ENCODE measurements at regions not wholly inside any gene's neighbourhood (a gene's known extent, or its start where the extent isn't known, plus 50 kb on each side); places are given as distances from the start of the nearest gene placed in this dataset.

DNA sequence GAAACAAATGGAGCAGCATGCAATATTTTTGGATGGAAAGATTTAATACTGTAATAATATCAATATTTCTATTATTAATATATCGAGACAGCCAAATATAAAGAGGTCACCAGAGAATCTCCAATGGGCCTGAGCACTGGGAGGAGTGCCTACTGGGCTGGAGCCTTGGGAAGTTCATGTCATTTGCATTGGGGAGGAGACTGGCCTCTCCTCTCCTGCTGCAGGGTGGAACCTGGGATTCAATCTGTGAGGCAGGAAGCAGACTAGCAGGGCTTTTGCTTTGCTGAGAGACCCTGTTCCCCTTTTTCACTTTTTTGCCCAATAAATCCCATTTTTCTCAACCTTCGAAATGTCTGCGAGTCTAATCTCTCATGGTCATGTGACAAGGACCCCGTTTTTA, 390.6 kb upstream of the CYRIA start:
- TF ChIP-seq POLR2A (IDR thresholded peaks at IDR 0.05) (no peak), EP300 (IDR thresholded peaks at IDR 0.05) (no peak), POLR2AphosphoS5 (IDR thresholded peaks at IDR 0.05) (no peak)
- TF ChIP-seq, protein P1, sequence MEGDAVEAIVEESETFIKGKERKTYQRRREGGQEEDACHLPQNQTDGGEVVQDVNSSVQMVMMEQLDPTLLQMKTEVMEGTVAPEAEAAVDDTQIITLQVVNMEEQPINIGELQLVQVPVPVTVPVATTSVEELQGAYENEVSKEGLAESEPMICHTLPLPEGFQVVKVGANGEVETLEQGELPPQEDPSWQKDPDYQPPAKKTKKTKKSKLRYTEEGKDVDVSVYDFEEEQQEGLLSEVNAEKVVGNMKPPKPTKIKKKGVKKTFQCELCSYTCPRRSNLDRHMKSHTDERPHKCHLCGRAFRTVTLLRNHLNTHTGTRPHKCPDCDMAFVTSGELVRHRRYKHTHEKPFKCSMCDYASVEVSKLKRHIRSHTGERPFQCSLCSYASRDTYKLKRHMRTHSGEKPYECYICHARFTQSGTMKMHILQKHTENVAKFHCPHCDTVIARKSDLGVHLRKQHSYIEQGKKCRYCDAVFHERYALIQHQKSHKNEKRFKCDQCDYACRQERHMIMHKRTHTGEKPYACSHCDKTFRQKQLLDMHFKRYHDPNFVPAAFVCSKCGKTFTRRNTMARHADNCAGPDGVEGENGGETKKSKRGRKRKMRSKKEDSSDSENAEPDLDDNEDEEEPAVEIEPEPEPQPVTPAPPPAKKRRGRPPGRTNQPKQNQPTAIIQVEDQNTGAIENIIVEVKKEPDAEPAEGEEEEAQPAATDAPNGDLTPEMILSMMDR (IDR thresholded peaks at IDR 0.05), result no peak

Measured in stomach (tissue), 4 donors.